COR-L47 (cell line): ENCODE measurements at regions not wholly inside any gene's neighbourhood (a gene's known extent, or its start where the extent isn't known, plus 50 kb on each side); places are given as distances from the start of the nearest gene placed in this dataset.
"Not testable (repeated sequence)": the region's sequence is repeated elsewhere in the genome, so short reads cannot be mapped to it uniquely, and the experiment has no call there.

Experiments
- DNase-seq: peaks from one replicate; lab custom pipeline; 2025; lab: John Stamatoyannopoulos, UW

DNA sequence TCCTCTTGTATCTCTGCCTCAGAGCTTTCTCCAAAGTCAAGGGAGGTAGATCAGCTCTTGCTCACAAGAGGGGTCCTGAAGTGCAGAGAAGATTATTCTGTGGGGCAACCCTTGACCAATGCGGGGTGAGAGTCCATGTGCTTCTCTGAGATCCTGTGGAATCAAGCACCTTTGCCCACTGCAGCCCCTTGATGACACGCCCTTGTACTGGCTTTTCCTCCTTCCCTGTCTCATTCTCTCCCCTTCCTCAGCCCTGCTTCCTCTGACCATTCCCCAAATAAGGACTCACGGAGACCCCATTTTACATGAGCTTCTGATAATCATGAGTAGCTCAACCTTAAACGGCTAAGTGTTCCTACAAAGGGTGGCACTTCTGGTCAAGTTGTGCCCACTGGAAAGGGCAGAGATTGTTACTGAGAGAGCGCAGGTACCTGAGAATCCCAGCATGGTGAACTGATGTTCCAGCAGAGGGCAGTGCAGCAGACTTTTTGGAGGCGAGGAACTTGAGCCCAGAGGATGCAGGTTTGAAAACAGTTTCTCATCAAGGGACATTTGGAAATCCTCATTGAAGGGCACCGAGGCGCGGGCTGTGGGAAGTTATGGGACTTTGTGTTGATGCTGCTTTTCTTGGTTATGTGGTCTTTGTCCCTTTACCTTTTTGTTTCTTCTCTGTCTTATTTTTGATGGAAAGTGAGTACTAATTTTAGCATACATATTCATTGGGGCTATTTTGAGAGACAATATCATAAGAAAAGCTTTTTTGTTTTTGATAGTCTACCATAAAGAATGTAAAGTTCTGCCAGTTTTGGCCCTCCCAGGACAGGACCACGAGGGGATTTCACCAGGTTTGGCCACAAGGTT, 201.3 kb downstream of the RBM46 start:
- peak; percentile 22 for DNase-seq

DNA sequence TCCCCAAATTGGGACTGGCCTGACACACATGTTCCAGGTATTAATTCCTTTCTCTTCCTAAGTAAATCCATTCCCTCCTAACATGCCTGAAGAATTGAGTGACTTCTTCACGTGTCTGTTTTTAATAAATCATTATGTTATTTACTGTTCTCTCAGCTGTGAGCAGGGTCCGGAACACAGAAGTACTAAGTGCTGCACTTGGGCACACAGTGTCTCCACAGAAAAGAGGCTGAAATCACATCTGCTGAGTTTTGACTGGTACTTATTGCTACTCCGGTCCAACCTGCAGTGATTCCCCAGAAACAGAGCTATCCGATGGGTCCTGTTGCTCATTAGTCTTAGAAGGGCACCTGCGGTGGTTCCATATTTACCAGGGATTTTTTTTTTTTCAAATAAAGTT, 202.6 kb downstream of the RBM46 start:
- no peak for DNase-seq

DNA sequence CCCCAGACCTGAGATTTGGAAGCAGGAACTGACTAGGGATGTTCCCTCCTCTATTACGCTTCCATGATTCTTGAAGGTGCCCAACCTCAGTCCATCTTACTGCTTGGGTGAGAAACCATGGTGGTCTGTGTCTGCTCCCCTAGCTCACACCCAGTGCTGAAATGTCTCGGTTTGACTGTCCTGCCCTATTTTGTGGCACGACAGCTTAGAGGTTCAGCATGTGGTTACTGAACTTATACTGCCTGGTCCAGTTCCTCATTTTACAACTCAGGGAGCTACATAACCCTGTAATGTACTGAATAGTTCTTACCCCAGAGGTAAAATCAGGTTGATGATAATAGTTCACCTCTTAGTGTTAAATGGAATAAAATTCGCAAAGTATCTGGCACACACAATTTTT, 203.1 kb downstream of the RBM46 start:
- DNase-seq, result no peak

DNA sequence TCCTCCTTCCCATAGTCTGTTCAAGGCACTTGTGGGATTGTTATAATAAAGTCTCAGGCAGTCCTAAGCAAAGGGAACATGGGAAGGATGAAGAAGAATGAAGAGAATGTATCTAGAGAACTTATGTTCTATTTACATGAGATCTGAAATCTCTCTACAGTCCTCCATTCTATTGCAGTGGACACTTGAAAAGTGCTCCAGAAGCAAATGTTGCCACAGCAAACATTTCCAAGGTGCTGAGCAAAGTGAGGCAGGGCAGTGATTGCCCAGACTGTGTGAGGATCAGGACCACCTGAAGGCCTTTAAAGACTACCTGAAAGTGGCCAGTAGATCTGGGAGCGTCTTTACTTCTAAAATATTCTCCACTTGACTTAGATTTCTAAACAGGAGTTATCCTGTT, 203.5 kb downstream of the RBM46 start:
- no peak for DNase-seq

DNA sequence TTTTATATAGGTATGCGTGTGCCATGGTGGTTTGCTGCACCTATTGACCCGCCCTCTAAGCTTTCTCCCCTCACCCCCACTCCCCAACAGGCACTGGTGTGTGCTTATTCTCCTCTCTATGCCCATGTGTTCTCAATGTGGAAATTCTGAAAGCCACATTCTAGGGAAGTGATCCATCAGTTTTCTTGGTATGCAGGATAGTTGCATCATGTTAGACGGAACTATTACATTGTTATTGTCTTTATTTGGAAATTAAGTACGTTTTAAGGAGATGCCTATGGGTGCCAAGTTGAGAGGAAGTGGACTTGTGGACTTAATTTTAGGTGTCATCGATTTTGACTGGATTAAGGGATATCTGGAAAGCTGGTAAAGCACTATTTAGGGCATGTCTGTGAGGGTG, 204.6 kb downstream of the RBM46 start:
- DNase-seq, result no peak

DNA sequence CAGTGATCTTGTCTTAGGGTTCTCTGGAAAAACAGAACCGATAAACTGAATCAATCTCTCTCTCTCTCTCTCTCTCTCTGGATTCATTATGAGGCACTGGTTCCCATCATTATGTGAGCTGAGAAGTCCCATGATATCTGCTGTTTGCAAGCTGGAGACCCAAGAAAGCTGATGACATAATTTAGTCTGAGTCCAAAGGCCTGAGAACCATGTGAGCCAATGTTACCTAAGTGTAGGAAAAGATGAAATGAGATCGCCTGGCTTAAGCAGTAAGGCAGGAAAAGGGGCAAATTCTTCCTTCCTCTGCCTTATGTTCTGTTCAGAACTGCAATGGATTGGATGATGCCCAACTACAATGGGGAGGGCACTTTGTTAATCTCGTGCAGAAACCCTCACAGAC, 207.4 kb downstream of the RBM46 start:
- no peak for DNase-seq

DNA sequence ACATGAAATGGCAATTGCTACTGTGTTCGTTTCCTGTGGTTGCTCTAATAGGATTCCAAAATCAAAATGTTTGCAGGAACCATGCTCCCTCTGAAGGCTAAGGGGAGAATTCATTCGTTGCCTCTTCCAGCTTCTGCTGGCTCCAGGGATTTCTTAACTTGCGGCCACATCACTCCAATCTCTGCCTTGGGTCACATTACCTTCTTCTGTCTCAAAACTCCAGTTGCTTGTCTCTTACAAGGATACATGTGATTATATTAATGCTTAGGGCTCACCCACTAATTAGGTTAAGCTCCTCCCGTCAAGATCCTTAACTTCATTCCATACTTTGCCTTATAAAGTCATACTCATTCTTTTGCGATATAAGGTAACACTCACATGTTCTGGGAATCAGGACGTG, 208.4 kb downstream of the RBM46 start:
- no peak for DNase-seq

DNA sequence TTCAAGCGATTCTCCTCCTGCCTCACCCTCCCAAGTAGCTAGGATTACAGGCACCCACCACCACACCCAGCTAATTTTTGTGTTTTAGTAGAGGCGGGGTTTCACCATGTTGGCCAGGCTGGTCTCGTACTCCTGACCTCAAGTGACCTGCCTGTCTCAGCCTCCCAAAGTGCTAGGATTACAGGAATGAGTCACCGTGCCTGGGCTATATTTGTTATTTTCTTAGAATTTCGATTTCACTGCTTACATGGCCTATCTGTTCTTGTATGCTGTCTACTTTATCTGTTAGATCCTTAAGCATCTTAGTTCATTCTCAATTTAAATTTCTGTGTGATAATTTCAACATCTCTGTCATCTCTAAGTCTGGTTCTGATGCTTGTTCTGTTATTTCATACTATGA, 210.6 kb upstream of the NPY2R start:
- not testable (repeated sequence) for DNase-seq

DNA sequence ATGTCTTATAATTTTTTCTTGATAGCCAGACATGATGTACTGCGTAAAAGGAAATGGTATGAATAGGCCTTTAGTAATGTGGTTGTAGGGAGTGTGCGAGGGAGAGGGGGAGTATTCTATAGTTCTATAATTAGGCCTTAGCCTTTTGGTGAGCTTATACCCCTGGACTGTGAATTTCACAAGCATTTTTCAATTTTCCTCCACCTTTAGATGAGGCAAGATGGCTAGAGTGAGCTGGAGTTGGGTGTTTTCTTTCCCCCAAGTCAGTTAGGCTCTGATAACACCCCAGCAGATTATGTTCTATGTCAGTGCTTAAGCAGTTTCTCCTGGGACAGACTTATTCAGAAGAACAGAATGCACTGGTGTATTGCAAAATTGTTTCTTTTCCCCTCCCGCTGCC, 210.2 kb upstream of the NPY2R start:
- DNase-seq, result no peak

DNA sequence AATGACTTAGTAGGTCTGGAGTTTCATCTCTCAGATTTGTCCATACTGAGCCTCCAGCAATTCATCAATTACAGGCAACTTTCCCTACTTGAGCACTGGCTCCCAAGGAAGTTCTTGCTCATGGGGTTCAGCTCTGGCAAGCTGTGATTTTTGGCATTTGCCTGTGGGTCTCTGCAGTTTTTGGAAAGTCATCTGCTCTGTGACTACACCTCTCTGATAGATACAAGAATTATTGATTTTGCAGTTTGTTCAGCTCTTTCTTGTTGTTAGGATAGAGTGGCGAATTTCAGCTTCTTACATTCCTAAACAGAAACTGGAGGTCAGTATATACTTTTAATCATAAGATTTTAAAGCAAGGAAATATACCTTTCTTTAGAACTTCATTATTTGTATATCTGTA, 209.7 kb upstream of the NPY2R start:
- no peak for DNase-seq

DNA sequence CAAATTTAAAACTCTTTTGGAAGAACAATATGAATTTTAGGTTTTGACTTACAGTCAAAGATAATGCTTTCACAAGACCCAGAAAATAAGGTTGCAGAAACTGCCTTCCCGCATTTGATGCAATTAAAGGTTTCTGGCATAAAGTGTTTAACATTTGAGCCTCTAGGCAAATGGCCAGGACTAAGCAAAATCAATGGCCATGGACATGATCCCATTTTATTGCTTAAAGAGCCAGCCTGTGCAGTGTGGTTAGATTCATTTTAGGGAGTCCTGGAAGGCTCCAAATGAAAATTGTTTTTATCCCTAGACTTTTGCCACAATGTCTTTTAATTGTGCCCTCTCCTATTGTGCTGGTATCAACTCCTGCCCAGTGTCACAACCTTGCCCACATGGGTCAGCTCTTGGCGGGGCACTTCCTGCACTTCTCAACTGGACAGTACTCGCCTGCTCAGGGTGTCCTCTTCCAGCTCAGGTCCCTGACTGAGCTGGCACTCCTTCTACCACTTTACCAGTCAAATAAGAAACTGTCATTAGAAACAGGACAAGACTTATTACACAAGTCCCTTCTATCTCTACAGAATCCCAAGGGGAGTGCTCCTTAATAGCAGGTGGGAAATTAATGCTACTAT, 208.4 kb upstream of the NPY2R start:
- no peak for DNase-seq

DNA sequence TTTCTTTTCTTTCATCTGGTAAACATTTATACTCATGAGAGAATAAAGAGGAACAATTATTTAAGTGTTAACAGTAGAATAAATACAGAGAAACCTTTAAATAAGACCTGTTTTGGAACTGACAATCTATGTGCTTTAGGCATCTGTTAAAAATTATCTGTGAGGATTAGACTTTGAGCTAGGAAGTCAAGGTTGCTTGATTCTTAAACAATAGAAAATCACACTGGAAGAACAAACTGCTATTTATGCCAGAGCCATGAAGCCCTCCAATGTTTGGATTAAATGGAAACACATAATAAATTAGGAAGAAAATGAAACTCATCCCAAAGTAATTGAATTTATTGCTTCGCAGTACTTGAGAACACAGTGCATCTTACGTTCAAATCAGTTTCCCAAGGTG, 207.2 kb upstream of the NPY2R start:
- no peak for DNase-seq

DNA sequence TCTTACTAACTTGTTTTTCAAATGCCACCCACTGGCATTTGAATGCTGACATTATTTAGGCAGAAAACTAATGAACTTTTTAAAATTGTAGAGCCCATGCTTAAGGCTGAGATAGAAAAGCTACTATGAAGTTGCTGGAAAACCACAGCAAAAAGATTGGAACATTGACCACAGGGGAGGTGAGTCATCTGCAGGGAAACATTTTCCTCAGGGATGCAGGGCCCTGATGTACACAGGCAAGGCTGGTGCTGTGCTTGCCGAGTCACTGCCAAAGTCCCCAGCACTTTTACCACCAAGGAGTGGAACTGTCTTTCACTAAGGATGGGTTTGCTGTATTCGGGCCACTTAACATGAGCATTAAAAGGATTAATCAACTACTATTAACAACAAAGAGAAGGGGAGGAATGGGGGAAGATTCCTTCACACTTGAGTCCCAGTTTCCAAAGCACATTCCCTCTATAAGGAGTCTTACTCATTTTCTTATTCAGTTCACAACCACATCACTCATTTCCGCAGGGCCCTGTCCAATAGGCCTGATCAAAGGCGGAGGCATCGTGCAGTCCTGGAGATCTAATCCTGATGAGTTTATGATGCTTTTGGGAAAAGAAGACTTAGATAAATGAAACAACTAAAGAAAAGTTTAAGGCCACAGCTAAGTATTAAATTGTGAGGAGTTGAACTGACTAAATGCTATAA, 202.9 kb upstream of the NPY2R start:
- no peak for DNase-seq

DNA sequence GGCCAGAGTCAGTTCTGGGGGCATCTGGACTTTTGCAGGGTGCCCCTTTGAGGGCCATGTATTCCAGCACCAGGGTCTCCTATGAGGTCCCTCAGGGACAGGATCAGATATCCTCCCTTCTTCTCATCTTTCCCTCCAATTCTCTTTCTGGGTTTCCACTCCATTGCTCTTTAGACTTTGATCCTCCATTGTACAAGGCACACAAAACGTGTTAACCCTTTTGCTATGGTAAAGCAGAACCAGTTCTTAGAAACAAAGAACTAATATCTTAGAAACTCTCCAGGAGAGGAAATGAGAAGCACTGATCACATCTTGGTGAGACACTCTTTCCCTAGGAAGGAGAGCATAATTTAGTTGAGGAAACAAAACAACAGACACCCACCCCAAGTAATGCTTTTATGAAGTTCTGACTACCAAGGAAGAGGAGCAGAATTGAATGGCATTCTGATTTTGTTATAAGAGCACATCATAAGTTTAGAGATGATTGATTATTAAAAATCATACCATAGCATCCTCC, 200.7 kb upstream of the NPY2R start:
- no peak for DNase-seq

DNA sequence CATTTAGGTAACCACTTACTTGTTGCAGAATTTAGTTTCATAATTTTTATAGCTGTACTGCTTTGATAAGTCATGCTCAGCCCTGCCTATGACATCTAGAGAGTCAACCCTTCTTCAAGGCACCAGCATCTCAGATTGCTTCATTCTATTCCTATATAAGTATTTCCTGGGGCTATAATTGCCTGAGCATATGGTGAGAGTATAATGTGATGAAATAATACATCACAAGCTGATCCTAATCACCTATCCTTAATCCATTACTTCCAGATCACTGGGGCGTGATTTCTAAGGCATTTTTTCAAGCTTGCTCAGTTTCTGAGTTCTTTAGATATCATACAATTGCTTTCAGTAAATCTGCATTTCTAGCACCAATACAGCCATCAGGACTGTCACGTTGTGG, 200.0 kb upstream of the NPY2R start:
- DNase-seq, result no peak

DNA sequence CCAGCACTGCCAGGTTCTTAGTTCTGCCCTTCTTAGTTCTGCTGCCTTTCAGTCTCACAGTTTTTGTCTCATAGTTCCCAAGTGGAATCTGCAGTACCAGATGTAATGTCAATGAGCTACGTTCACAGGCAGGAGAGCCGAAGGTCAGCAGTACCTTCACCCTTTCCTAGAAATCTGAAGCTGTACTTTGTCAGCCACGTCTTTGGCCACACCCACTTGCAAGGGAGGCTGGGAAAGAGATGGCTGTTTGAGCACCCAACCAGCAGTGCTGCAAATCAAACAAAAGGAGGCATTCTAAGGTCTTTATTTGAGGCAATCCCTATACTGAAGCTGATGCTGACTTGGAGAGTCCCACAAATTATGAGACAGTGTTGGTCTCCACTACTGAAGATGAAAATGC, 199.1 kb upstream of the NPY2R start:
- no peak for DNase-seq

DNA sequence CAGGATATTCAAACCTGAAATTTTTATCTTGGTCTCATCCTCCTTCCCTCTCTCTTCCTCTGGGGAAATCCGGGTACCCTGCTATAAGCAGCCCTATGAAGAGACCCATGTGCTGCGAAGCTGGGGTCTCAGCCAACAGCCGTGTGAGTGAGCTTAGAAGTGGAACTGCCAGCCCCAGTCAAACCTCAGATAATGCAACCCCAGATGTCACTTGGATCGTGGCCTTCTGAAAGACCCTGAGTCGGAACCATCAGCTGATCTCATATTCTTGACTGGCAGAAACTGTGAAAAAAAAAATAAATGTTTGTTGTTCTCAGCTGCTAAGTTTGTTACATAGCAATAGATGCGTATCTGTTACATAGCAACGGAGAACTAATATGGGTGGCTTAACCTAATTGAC, 198.1 kb upstream of the NPY2R start:
- DNase-seq, result no peak

DNA sequence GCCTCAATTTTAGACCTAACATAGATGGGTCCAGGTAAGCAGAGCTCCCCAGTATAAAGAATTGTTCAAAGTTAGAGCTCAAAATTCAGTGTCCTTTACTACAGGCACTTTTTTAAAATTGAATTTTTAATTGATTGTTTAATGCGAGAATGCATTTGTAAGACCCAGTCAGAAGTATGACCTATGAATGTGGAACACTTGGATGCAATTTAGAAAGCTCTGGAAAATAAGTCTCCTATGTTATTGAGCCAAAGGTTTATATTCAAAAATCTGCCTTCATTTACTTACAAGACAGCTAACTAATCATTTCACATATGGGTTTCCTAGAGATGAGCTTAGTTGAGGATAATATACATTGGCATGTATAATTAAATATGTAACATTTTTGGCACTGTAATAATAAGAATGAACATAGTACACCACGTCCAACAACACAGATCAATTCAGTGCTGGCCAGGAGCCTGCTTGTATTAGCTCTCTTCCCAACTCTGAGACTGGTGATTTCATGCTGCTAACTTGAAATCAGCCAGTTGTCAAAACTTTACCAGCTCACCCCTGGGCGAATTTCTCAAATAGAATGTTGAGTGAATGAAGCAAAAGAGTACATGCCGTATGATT, 197.2 kb upstream of the NPY2R start:
- DNase-seq, result no peak

DNA sequence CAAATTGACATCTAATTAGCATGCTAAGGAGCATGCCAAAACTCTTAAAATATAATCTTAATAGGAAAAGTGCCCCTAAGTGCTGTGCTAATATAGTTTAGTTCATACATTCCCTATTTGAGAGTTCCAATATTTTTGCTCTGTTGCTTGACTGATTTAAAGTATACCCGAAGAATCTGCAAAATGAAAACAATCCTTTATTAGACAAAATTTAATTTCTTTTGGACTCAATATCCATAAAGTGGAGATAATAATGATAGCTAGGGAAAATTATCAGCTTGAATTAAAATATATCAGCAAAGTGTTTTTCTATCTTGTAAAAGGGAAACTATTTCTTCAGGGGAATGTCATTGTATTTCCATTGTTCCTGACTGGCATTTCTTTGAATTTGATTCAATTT, 196.0 kb upstream of the NPY2R start:
- DNase-seq, result no peak

DNA sequence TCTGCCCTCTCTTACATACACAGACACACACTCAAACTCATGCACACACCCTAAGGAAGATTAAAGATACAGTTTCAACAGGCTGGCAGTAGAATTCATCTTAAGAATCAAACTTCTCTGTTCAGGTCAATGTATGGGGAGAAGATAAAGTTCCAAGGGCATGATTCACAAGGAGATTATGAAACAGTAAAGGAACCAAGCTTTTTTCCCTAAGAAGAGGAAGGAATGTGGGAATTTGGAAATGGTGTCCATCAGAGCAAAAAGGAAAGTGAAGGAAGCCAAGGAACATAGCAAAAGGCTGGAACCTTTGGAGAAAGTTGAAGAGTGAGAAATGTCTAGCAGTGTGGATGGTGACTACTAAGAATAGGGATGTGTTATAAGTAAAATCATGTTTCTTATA, 191.0 kb upstream of the NPY2R start:
- DNase-seq, result no peak

DNA sequence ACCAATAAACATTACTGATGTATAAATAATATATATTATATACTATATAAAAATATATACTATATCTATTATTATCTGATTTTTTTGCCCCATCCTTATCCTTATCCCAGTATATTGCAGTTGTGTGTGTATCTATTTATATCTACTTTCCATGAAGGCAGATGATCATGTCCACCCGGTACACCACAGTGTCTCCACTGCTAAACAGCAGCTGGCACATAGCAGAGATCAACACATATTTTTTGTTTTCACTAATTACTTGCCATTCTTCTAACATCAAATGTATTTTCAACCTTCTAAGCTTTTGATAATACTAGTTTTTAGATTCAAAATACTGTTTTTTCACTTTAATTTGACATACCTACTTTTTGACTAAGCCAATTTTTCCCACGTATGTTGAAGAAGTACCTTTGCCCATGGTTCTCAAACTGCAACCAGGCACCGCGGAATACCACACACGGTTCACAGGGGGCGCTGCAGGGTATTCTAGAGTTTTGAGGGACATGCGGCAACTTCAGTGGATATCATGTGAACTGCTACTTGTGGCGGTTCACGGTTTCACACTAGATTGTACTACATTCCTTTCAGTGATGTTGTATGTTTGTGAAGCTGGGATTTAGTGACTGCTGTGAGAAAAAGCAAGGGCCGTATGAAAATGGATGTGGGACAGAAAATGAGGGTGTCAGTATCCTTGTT, 182.5 kb upstream of the NPY2R start:
- peak; percentile 30 for DNase-seq

DNA sequence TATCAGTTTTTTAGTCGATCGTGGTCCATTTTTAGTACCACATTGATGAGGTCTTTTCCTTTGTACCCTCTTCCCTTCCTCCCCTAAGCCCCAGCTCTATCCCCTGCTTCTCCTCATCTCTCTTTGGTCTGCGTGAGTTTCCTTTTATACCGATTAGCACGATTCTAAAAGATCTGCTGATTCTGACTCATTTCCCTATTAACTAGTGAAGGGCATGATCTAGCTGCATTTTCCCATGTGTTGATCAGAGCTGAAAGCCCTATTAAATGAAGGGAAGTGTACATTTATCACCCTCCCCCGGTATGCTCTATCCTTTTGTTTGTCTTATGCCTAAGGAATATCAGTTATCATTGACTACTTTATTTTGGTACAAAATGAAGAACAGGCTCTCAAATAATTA, 181.7 kb upstream of the NPY2R start:
- no peak for DNase-seq
